ENCODE measurements at regions not wholly inside any gene's neighbourhood (a gene's known extent, or its start where the extent isn't known, plus 50 kb on each side); places are given as distances from the start of the nearest gene placed in this dataset.

DNA sequence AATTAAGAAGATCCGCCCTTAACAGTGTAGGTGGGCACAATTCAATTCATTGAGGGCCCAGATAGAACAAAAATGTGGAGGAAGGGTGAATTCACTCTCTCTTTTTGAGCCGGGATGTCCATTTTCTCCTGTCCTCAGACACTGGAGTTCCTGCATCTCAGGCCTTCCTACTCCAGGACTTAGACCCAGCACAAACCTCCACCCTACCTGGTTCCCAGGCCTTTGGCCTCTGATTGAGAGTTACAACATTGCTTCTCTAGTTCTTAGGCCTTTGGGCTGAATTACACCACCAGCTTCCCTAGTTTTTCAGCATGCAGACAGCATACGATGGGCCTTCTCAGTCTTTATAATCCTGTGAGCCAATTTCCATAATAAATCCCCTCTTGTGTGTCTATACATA is 87.8 kb upstream of the TMEM17 start:
- Histone ChIP-seq H3K4me2 (ENCODE audit: low read length) (no peak overlapping the region), H3K9ac (no peak overlapping the region), H3K4me1 (no peaks in the 10 kb centered on the region), H3K4me3 (ENCODE audit: low read depth, low read length) (no peak overlapping the region), H3K79me2 (no peaks in the 10 kb centered on the region), H3K36me3 (ENCODE audit: control insufficient read depth, insufficient read depth, low read length) (no peaks in the 10 kb centered on the region), H3K9me3 (ENCODE audit: control insufficient read depth, low read length) (no peaks in the 10 kb centered on the region), H3K27me3 (ENCODE audit: control insufficient read depth, insufficient read depth, low read length) (no peaks in the 10 kb centered on the region), H2AFZ (no peak overlapping the region), H3K27ac (no peak overlapping the region)
- TF ChIP-seq, protein P1, sequence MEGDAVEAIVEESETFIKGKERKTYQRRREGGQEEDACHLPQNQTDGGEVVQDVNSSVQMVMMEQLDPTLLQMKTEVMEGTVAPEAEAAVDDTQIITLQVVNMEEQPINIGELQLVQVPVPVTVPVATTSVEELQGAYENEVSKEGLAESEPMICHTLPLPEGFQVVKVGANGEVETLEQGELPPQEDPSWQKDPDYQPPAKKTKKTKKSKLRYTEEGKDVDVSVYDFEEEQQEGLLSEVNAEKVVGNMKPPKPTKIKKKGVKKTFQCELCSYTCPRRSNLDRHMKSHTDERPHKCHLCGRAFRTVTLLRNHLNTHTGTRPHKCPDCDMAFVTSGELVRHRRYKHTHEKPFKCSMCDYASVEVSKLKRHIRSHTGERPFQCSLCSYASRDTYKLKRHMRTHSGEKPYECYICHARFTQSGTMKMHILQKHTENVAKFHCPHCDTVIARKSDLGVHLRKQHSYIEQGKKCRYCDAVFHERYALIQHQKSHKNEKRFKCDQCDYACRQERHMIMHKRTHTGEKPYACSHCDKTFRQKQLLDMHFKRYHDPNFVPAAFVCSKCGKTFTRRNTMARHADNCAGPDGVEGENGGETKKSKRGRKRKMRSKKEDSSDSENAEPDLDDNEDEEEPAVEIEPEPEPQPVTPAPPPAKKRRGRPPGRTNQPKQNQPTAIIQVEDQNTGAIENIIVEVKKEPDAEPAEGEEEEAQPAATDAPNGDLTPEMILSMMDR (IDR thresholded peaks at IDR 0.05), result no peak

DNA sequence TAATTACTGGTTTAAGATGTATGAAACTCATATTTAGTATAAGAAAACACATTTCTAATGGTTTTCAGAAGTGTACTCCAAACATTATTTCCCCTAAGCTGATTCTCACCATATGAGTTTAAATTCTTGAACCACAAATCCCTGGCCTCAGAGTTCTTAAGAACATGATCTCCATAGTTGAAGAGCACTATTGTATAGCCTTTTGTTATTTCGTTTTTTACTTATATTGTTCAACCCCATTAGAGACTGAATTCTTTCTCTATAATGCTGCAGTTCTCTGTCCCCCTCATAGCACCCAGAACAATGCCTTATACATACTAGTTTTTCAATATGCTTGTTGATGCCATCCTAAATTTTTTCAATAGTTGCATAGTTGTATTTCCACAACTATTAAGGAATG is 85.5 kb upstream of the TMEM17 start:
- Histone ChIP-seq H3K9me3 (ENCODE audit: control insufficient read depth, low read length) (no peaks in the 10 kb centered on the region), H3K27ac (no peak overlapping the region), H3K4me1 (no peaks in the 10 kb centered on the region), H3K4me3 (ENCODE audit: low read depth, low read length) (no peak overlapping the region), H3K79me2 (no peaks in the 10 kb centered on the region), H2AFZ (no peak overlapping the region), H3K9ac (no peak overlapping the region), H3K36me3 (ENCODE audit: control insufficient read depth, insufficient read depth, low read length) (no peaks in the 10 kb centered on the region), H3K4me2 (ENCODE audit: low read length) (no peak overlapping the region), H3K27me3 (ENCODE audit: control insufficient read depth, insufficient read depth, low read length) (no peaks in the 10 kb centered on the region)
- TF ChIP-seq, protein P1 (IDR thresholded peaks at IDR 0.05), result no peak

DNA sequence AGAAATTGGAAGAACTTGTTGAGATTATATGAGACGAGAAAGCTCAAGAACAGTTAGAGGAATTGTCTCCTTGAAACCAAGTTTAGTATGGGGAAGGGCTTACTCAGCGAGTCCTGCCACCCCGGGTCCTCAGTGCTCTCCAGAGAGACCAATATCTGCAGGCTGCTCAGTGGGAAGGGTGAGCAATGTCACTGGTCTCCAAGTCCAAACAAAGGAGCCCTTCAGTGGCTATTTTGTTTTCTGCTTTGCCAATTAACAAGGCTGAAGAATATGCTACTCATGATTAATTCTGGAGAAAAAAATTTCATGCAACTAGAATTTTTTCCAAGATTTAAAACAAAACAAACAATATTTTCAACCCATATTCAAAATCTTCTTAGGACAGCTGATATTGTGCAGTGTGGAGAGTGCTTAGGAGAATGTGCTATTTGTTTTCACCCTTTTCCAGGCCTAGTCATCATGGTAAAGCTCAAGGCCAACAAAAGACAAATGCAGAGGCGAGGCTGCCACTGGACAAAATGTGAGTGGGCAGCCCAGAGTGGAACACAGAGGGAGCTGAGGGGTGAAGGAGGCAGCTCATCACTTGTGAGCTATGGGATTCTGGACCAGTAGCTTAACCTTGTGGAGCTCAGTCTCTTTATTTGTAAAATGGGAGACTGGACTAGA is 83.8 kb upstream of the TMEM17 start:
- H3K36me3 ChIP-seq (ENCODE audit: control insufficient read depth, insufficient read depth, low read length), result no peaks in the 10 kb centered on the region
- H3K4me3 ChIP-seq (ENCODE audit: low read depth, low read length), result no peak overlapping the region
- no peaks in the 10 kb centered on the region for H3K79me2 ChIP-seq
- H3K4me1 ChIP-seq, result no peaks in the 10 kb centered on the region
- no peak overlapping the region for H2AFZ ChIP-seq
- no peaks in the 10 kb centered on the region for H3K9me3 ChIP-seq (ENCODE audit: control insufficient read depth, low read length)
- H3K27ac ChIP-seq, result no peak overlapping the region
- no peak overlapping the region for H3K4me2 ChIP-seq (ENCODE audit: low read length)
- no peaks in the 10 kb centered on the region for H3K27me3 ChIP-seq (ENCODE audit: control insufficient read depth, insufficient read depth, low read length)
- TF ChIP-seq, protein P1 (IDR thresholded peaks at IDR 0.05), result no peak
- H3K9ac ChIP-seq, result no peak overlapping the region

DNA sequence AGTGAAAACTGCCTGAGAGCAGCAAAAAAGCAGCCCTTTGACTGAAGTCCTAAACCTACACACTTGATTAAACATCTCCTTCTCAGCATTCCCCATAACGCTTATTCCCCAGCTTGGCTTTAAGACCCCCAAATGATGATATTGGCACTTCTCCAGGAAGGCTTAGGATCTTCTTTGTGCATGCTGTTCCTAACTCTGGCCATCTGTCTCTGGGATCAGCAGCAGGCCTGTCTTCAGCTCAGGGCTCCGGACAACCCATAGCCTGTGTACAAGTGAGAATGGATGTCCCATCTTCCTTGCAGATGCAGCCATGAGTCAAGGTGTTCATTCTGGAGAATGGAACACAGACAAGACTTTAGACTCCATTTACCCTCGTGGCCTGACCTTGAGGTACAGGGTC is 81.6 kb upstream of the TMEM17 start:
- TF ChIP-seq, protein P1 (IDR thresholded peaks at IDR 0.05), result no peak
- no peak overlapping the region for H3K4me2 ChIP-seq (ENCODE audit: low read length)
- H3K4me1 ChIP-seq, result no peaks in the 10 kb centered on the region
- H3K36me3 ChIP-seq (ENCODE audit: control insufficient read depth, insufficient read depth, low read length), result no peaks in the 10 kb centered on the region
- H3K9ac ChIP-seq, result no peak overlapping the region
- no peaks in the 10 kb centered on the region for H3K79me2 ChIP-seq
- no peaks in the 10 kb centered on the region for H3K27me3 ChIP-seq (ENCODE audit: control insufficient read depth, insufficient read depth, low read length)
- no peaks in the 10 kb centered on the region for H3K9me3 ChIP-seq (ENCODE audit: control insufficient read depth, low read length)
- no peak overlapping the region for H3K4me3 ChIP-seq (ENCODE audit: low read depth, low read length)
- H2AFZ ChIP-seq, result no peak overlapping the region
- no peak overlapping the region for H3K27ac ChIP-seq

DNA sequence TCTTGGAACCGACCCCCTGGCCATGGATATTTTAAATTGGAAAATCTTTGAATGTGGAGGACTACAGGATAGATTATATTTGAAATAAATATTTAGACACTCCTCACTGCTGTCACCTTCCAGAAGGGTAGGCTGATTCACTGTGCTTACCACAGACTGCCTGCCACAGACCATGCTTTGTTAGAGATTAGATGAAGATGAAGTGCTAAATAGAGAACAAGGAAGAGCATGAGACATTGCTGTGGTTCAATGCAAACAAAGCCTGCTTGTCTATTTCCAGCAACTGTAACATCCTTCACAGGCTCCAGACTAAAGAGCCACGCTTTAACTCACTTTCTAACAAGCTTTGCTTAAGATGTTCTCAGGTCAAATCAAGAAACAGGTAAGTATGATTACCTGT is 81.0 kb upstream of the TMEM17 start:
- no peaks in the 10 kb centered on the region for H3K79me2 ChIP-seq
- no peaks in the 10 kb centered on the region for H3K4me1 ChIP-seq
- H3K9me3 ChIP-seq (ENCODE audit: control insufficient read depth, low read length), result no peaks in the 10 kb centered on the region
- no peak overlapping the region for H3K9ac ChIP-seq
- no peak overlapping the region for H3K4me3 ChIP-seq (ENCODE audit: low read depth, low read length)
- no peak overlapping the region for H3K4me2 ChIP-seq (ENCODE audit: low read length)
- no peak overlapping the region for H3K27ac ChIP-seq
- TF ChIP-seq, protein P1 (IDR thresholded peaks at IDR 0.05), result no peak
- no peaks in the 10 kb centered on the region for H3K27me3 ChIP-seq (ENCODE audit: control insufficient read depth, insufficient read depth, low read length)
- no peak overlapping the region for H2AFZ ChIP-seq
- H3K36me3 ChIP-seq (ENCODE audit: control insufficient read depth, insufficient read depth, low read length), result no peaks in the 10 kb centered on the region
